Loucy (cell line): ENCODE measurements at regions not wholly inside any gene's neighbourhood (a gene's known extent, or its start where the extent isn't known, plus 50 kb on each side); places are given as distances from the start of the nearest gene placed in this dataset.

ENCODE experiments used
- H2AFZ ChIP-seq: fragments of 200-600 bp; sonication (generic); 2 replicates; pipeline ENCODE4 v1.6.0; 2016; ENCODE audit warnings: antibody characterized with exemption, mild to moderate bottlenecking, low read length, moderate library complexity
- H3F3A ChIP-seq: fragments of 200-600 bp; 2 replicates; pipeline ENCODE4 v1.6.0; 2016; ENCODE audit warnings: antibody characterized with exemption, low read depth, mild to moderate bottlenecking
- H3K27me3 ChIP-seq: fragments of 200-600 bp; sonication (generic); 2 replicates; pipeline ENCODE4 v1.6.1; 2014; ENCODE audit warnings: low read length, mild to moderate bottlenecking; ENCODE audit not compliant: insufficient read depth, poor library complexity, severe bottlenecking
- H3K36me3 ChIP-seq: fragments of 200-600 bp; sonication (generic); 2 replicates; pipeline ENCODE4 v1.6.1; 2016; ENCODE audit warnings: low read length; ENCODE audit not compliant: insufficient read depth
- H3K4me1 ChIP-seq: fragments of 200-600 bp; sonication (generic); 2 replicates; pipeline ENCODE4 v1.5.1; 2014; ENCODE audit warnings: low read length, mild to moderate bottlenecking; ENCODE audit not compliant: insufficient read depth, poor library complexity, severe bottlenecking
- H3K4me2 ChIP-seq: fragments of 200-600 bp; sonication (generic); 2 replicates; pipeline ENCODE4 v1.6.0; 2014; ENCODE audit warnings: antibody characterized with exemption, low read length, low read depth, mild to moderate bottlenecking; ENCODE audit not compliant: poor library complexity, severe bottlenecking
- H3K4me3 ChIP-seq: fragments of 200-600 bp; sonication (generic); 2 replicates; pipeline ENCODE4 v1.5.1; 2014; ENCODE audit warnings: low read length, mild to moderate bottlenecking, mixed read lengths; ENCODE audit not compliant: poor library complexity, severe bottlenecking
- H3K79me2 ChIP-seq: fragments of 200-600 bp; sonication (generic); 2 replicates; pipeline ENCODE4 v1.6.1; 2014; ENCODE audit warnings: low read length; ENCODE audit not compliant: insufficient read depth
- H3K9ac ChIP-seq: fragments of 200-600 bp; sonication (generic); 2 replicates; pipeline ENCODE4 v1.6.0; 2014; ENCODE audit warnings: mild to moderate bottlenecking, low read depth, low read length, moderate library complexity; ENCODE audit not compliant: poor library complexity, severe bottlenecking
- H3K9me2 ChIP-seq: fragments of 200-600 bp; sonication (generic); replicated peaks from 2 replicates; pipeline ENCODE4 v1.6.1; 2016; ENCODE audit warnings: low read depth, low read length, mixed read lengths
- H3K9me3 ChIP-seq: fragments of 200-600 bp; sonication (generic); 2 replicates; pipeline ENCODE4 v1.6.1; 2014; ENCODE audit warnings: mild to moderate bottlenecking, antibody characterized with exemption, low read length, low read depth; ENCODE audit not compliant: insufficient read depth
- H4K20me1 ChIP-seq: fragments of 200-600 bp; sonication (generic); 2 replicates; pipeline ENCODE4 v1.6.0; 2014; ENCODE audit warnings: antibody characterized with exemption, low read length, mild to moderate bottlenecking; ENCODE audit not compliant: insufficient read depth, poor library complexity, severe bottlenecking
- EZH2phosphoT487 ChIP-seq: fragments of 200-600 bp; IDR thresholded peaks from 2 replicates; pipeline ENCODE4 v1.6.1; 2018; ENCODE audit warnings: antibody characterized with exemption, mild to moderate bottlenecking, moderate library complexity, borderline replicate concordance
- TF ChIP-seq, protein P1 (sequence below): fragments of 200-600 bp; sonication (generic); conservative IDR thresholded peaks from 2 replicates; pipeline ENCODE4 v1.5.1; 2014; ENCODE audit warnings: mild to moderate bottlenecking, antibody characterized with exemption, low read length

DNA sequence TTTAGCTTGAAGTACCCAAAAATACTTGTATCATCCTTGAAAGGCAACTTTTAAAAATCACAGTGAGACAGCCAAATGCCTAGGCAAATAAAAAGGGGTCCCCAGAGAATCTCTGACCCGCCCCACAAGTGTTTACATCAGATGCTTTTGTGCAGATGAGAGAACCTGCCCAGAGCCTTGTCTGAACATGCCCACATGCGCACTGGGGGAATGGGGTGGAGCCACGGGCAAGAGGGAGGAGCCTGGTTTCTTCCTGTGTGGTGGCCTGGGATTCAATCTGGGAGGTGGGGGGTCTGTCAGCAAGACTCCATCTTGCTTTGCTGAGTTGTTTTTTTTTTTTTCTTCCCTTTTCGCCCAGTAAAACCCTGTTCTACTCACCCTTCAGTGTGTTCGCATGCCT lies 381.7 kb upstream of the CCDC196 start:
- H3K4me2 ChIP-seq = no peak overlapping the region
- H4K20me1 ChIP-seq = no peaks in the 10 kb centered on the region
- no peaks in the 10 kb centered on the region for H3K9me3 ChIP-seq
- H3K9me2 ChIP-seq = no peaks in the 10 kb centered on the region
- TF ChIP-seq, protein P1, sequence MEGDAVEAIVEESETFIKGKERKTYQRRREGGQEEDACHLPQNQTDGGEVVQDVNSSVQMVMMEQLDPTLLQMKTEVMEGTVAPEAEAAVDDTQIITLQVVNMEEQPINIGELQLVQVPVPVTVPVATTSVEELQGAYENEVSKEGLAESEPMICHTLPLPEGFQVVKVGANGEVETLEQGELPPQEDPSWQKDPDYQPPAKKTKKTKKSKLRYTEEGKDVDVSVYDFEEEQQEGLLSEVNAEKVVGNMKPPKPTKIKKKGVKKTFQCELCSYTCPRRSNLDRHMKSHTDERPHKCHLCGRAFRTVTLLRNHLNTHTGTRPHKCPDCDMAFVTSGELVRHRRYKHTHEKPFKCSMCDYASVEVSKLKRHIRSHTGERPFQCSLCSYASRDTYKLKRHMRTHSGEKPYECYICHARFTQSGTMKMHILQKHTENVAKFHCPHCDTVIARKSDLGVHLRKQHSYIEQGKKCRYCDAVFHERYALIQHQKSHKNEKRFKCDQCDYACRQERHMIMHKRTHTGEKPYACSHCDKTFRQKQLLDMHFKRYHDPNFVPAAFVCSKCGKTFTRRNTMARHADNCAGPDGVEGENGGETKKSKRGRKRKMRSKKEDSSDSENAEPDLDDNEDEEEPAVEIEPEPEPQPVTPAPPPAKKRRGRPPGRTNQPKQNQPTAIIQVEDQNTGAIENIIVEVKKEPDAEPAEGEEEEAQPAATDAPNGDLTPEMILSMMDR = no peak
- TF ChIP-seq EZH2phosphoT487 = no peak
- H3K9ac ChIP-seq = no peak overlapping the region
- H3K27me3 ChIP-seq = no peaks in the 10 kb centered on the region
- no peaks in the 10 kb centered on the region for H3K36me3 ChIP-seq
- no peak overlapping the region for H3K4me3 ChIP-seq
- H2AFZ ChIP-seq = no peak overlapping the region
- H3F3A ChIP-seq = no peaks in the 10 kb centered on the region
- no peaks in the 10 kb centered on the region for H3K79me2 ChIP-seq
- no peaks in the 10 kb centered on the region for H3K4me1 ChIP-seq

DNA sequence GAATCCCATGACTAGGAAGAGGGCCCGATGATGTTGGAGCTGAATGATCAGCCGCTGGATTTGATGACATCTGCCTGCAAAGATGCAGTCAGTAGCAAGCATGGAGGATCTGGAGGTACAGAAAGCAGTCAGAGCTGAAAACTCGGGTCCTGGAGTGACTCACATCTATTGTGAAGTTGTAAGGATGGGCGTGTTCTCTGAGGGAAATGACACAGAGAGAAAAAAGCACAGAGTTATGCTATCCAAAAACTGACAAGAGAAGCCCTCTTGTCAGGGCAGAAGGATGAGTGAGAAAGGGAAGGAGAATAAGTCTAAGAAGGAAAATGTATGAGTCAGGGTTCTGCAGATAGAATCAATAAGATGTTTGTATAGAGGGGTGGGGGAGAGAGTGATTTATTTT lies 380.4 kb upstream of the CCDC196 start:
- H2AFZ ChIP-seq = no peak overlapping the region
- no peaks in the 10 kb centered on the region for H3K27me3 ChIP-seq
- no peaks in the 10 kb centered on the region for H3F3A ChIP-seq
- H3K4me2 ChIP-seq = no peak overlapping the region
- H3K4me1 ChIP-seq = no peaks in the 10 kb centered on the region
- no peaks in the 10 kb centered on the region for H3K79me2 ChIP-seq
- H3K4me3 ChIP-seq = no peak overlapping the region
- no peak for TF ChIP-seq EZH2phosphoT487
- TF ChIP-seq, protein P1 = no peak
- no peaks in the 10 kb centered on the region for H3K36me3 ChIP-seq
- no peaks in the 10 kb centered on the region for H4K20me1 ChIP-seq
- no peaks in the 10 kb centered on the region for H3K9me2 ChIP-seq
- no peak overlapping the region for H3K9ac ChIP-seq
- H3K9me3 ChIP-seq = no peaks in the 10 kb centered on the region

DNA sequence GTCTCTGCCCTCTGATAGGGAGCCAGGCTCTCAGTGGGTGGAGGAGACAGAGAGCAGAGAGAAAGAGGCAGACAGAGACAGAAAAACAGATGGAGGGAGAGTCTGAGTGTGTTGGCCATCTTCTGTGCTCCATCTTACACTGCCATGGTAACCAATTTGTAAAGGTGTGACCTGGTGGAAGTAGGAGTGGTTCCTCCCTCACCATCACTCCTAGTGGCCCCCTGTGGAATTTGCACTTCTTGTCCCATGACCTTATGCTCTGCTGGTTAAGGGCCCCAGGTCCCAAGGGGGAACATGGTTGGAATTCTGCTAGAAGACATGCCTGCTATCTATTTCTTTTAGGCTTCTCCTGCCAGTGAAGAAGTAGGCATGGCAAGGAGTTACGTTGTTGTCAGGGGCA lies 376.7 kb upstream of the CCDC196 start:
- Histone ChIP-seq H3F3A (no peaks in the 10 kb centered on the region), H3K4me1 (no peaks in the 10 kb centered on the region), H3K27me3 (no peaks in the 10 kb centered on the region), H3K79me2 (no peaks in the 10 kb centered on the region), H3K9me3 (no peaks in the 10 kb centered on the region), H4K20me1 (no peaks in the 10 kb centered on the region), H3K4me3 (no peak overlapping the region), H3K9me2 (no peaks in the 10 kb centered on the region), H3K4me2 (no peak overlapping the region), H3K36me3 (no peaks in the 10 kb centered on the region), H2AFZ (no peak overlapping the region), H3K9ac (no peak overlapping the region)
- no peak for TF ChIP-seq EZH2phosphoT487
- TF ChIP-seq, protein P1 = no peak; the same call in 1 of the 2 replicates
